HEK293T (cell line): ENCODE measurements at regions not wholly inside any gene's neighbourhood (a gene's known extent, or its start where the extent isn't known, plus 50 kb on each side); places are given as distances from the start of the nearest gene placed in this dataset.

Experiments used
- CTCF ChIA-PET: fragments of 350-600 bp; formaldehyde crosslinking; extraction: SDS; loops from one replicate; lab custom pipeline; 2021; ENCODE audit warnings: antibody characterized with exemption, inconsistent platforms; lab: Yijun Ruan, JAX
- POLR2A ChIA-PET: fragments of 350-600 bp; formaldehyde crosslinking; extraction: SDS; loops from one replicate; lab custom pipeline; 2020; ENCODE audit warnings: antibody characterized with exemption, inconsistent platforms; lab: Yijun Ruan, JAX
- DNase-seq: peaks from one replicate; pipeline ENCODE4 v3.0.0; 2012; ENCODE audit warnings: mixed read lengths; ENCODE audit errors: extremely low spot score
- ARNT ChIP-seq: fragments of 450-650 bp; IDR thresholded peaks from 2 replicates; pipeline ENCODE4 v1.6.1; 2017; ENCODE audit warnings: mild to moderate bottlenecking
- BHLHE40 ChIP-seq: fragments of 450-650 bp; IDR thresholded peaks from 2 replicates; pipeline ENCODE4 v1.6.1; 2016; ENCODE audit warnings: mild to moderate bottlenecking, moderate library complexity, borderline replicate concordance
- CTBP1 ChIP-seq: fragments of 450-650 bp; IDR thresholded peaks from 2 replicates; pipeline ENCODE4 v1.6.1; 2016; ENCODE audit warnings: borderline replicate concordance
- ELF4 ChIP-seq: fragments of 450-650 bp; IDR thresholded peaks from 2 replicates; pipeline ENCODE4 v1.6.1; 2017; ENCODE audit warnings: antibody characterized with exemption
- FOXA1 ChIP-seq: fragments of 450-650 bp; IDR thresholded peaks from 2 replicates; pipeline ENCODE4 v1.6.1; 2016; ENCODE audit warnings: mild to moderate bottlenecking
- FOXK2 ChIP-seq: fragments of 450-650 bp; IDR thresholded peaks from 2 replicates; pipeline ENCODE4 v1.6.1; 2016; ENCODE audit warnings: mild to moderate bottlenecking
- FOXM1 ChIP-seq: fragments of 450-650 bp; IDR thresholded peaks from 2 replicates; pipeline ENCODE4 v1.6.1; 2017; ENCODE audit warnings: mild to moderate bottlenecking, borderline replicate concordance
- HDGF ChIP-seq: fragments of 450-650 bp; IDR thresholded peaks from 2 replicates; pipeline ENCODE4 v1.6.1; 2017; ENCODE audit warnings: antibody characterized with exemption, borderline replicate concordance
- L3MBTL2 ChIP-seq: fragments of 450-650 bp; conservative IDR thresholded peaks from 2 replicates; pipeline ENCODE4 v1.6.1; 2016; ENCODE audit warnings: mild to moderate bottlenecking
- LEF1 ChIP-seq: fragments of 450-650 bp; IDR thresholded peaks from 2 replicates; pipeline ENCODE4 v1.6.1; 2017; ENCODE audit warnings: mild to moderate bottlenecking, borderline replicate concordance
- NFRKB ChIP-seq: fragments of 450-650 bp; IDR thresholded peaks from 2 replicates; pipeline ENCODE4 v1.6.1; 2016; ENCODE audit warnings: mild to moderate bottlenecking, moderate library complexity
- SP1 ChIP-seq: fragments of 450-650 bp; IDR thresholded peaks from 2 replicates; pipeline ENCODE4 v1.6.1; 2017
- SUZ12 ChIP-seq: fragments of 450-650 bp; IDR thresholded peaks from 2 replicates; pipeline ENCODE4 v1.6.1; 2016; ENCODE audit warnings: mild to moderate bottlenecking
- TARDBP ChIP-seq: fragments of 450-650 bp; IDR thresholded peaks from 2 replicates; pipeline ENCODE4 v1.6.1; 2016
- ZNF384 ChIP-seq: fragments of 450-650 bp; IDR thresholded peaks from 2 replicates; pipeline ENCODE4 v1.6.1; 2016
- TF ChIP-seq, protein P1 (sequence below): fragments of 450-650 bp; IDR thresholded peaks from 2 replicates; pipeline ENCODE4 v1.6.1; 2016

DNA sequence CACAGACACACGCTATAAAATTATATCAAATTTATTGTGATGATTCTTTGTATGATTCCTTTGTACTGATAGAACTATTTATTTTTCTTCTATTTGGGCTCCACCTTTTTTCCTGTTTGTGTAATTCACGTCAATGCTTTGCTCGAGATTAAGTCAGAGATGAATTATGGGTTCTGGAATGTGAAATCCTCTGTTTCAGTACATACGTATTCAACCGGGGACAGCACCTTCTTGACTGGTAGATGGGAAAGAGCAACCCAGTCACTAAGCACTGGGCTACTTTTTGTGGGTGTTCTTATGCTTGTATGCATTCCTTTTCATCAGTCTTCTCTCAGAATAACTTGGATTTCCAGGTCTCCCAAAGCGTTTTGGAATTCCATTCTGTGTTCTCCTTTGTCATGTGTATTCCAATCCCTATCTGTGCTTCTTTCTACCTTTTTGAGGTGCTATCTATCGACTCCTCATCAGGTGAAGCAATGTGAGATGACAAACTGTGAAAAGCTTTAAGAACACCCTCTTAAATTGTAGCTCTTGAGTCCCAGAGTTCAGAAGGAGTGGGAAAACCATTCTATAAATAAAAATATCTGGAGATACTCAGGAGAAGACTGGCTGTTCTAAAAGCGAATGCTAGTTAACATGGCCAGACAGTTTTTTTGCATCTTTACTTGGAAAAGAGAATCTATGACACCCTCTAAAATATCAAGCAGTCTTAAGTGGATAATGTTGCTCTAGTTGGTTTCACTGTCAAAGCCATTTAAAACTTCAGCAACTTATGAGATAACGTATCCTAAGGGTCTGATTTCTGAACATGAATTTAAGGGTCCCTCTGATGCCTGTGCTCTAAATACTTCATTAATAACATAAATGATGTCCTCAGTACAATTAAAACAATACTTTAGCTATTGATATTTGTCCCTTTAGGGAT, 197.7 kb upstream of the PREP start:
- ChIA-PET POLR2A (no interaction called here), CTCF (no interaction called here)
- DNase-seq: no peak
- TF ChIP-seq L3MBTL2: no peak
- no peak for TF ChIP-seq ARNT
- TF ChIP-seq, protein P1, sequence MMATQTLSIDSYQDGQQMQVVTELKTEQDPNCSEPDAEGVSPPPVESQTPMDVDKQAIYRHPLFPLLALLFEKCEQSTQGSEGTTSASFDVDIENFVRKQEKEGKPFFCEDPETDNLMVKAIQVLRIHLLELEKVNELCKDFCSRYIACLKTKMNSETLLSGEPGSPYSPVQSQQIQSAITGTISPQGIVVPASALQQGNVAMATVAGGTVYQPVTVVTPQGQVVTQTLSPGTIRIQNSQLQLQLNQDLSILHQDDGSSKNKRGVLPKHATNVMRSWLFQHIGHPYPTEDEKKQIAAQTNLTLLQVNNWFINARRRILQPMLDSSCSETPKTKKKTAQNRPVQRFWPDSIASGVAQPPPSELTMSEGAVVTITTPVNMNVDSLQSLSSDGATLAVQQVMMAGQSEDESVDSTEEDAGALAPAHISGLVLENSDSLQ: no peak
- no peak for TF ChIP-seq FOXA1
- no peak for TF ChIP-seq TARDBP
- TF ChIP-seq ZNF384: no peak
- TF ChIP-seq SP1: no peak
- TF ChIP-seq HDGF: no peak
- no peak for TF ChIP-seq FOXM1
- no peak for TF ChIP-seq NFRKB
- no peak for TF ChIP-seq CTBP1
- TF ChIP-seq SUZ12: no peak
- no peak for TF ChIP-seq ELF4
- TF ChIP-seq BHLHE40: no peak
- no peak for TF ChIP-seq LEF1
- no peak for TF ChIP-seq FOXK2

DNA sequence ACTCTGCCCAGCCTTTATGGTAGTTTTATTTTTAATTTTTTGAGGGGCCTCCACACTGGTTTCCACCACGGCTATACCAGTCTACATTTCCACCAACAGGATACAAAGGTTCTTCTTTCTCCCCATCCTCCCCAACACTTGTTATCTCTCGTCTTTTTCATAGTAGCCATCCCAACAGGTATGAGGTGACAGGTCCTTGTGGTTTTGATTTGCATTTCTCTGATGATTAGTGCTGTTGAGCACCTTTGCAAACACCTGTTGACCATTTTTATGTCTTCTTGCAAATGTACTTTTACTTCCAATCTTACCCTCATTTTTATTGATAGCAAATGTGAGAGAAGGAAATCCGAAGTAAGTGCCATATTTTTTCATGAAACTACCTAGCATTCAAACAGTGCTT, 195.4 kb upstream of the PREP start:
- ChIA-PET CTCF (no interaction called here), POLR2A (no interaction called here)
- DNase-seq: no peak
- TF ChIP-seq LEF1: no peak
- no peak for TF ChIP-seq FOXK2
- no peak for TF ChIP-seq TARDBP
- no peak for TF ChIP-seq NFRKB
- TF ChIP-seq ARNT: no peak
- no peak for TF ChIP-seq ZNF384
- TF ChIP-seq SUZ12: no peak
- TF ChIP-seq SP1: no peak
- no peak for TF ChIP-seq BHLHE40
- TF ChIP-seq ELF4: no peak
- TF ChIP-seq L3MBTL2: no peak
- TF ChIP-seq FOXM1: no peak
- TF ChIP-seq, protein P1: no peak
- no peak for TF ChIP-seq FOXA1
- no peak for TF ChIP-seq HDGF
- no peak for TF ChIP-seq CTBP1

DNA sequence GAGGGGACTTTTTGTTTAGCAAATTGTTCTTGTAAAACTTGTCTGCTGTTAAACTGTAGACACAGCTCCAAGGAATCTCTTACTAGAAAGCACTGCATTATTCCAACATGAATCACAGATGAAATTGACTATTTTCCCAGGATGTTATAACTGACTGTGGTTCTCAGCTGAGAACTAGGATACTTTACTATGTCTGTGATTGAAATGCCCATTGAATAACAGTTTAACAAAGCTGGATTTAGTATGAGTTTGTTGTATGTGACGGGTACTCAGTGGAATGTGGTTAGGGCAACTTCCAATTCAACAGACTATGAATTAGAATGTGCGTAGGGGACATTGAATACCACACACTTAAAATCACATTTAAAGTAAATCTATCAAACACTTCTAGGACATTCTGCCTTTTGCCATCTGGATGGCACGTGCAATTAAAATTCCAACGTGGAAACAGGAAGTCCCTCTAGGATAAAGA, 193.4 kb upstream of the PREP start:
- TF ChIP-seq NFRKB: no peak
- TF ChIP-seq ZNF384: no peak
- TF ChIP-seq SP1: no peak
- no peak for TF ChIP-seq CTBP1
- TF ChIP-seq LEF1: no peak
- no peak for TF ChIP-seq SUZ12
- no peak for TF ChIP-seq FOXK2
- no peak for TF ChIP-seq ELF4
- no peak for TF ChIP-seq TARDBP
- TF ChIP-seq FOXM1: no peak
- no peak for TF ChIP-seq L3MBTL2
- TF ChIP-seq FOXA1: no peak
- no peak for TF ChIP-seq ARNT
- no peak for TF ChIP-seq BHLHE40
- no peak for TF ChIP-seq HDGF
- TF ChIP-seq, protein P1: no peak
- ChIA-PET POLR2A (no interaction called here), CTCF (interaction anchor here (0.5 kb wide), 1 partner anchor 388 kb away, joined by 3 read pairs; no protein-coding TSS in a partner anchor)
- DNase-seq: no peak

DNA sequence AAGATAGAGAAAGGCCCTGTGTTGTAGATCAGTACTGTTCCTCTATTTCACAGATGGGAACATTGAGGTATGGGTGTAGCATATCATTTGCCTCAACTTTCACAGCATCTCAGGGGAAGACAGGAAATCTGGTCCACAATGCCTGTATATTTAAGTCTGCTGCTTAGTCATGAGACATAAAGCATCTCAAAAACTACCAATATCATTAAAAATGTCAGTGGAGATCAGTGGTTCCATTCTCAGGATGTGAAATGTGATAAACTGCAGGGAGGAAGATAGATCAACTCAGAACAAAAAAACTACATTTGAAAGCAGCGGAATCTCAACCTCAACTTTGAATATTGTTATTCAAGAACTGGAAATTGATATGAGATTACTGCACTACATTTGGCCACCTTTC, 192.9 kb upstream of the PREP start:
- no peak for TF ChIP-seq FOXK2
- no peak for TF ChIP-seq SUZ12
- no peak for TF ChIP-seq BHLHE40
- no peak for TF ChIP-seq ZNF384
- TF ChIP-seq NFRKB: no peak
- no peak for TF ChIP-seq CTBP1
- TF ChIP-seq FOXM1: no peak
- no peak for TF ChIP-seq ELF4
- no peak for TF ChIP-seq TARDBP
- no peak for TF ChIP-seq ARNT
- no peak for TF ChIP-seq L3MBTL2
- TF ChIP-seq FOXA1: no peak
- TF ChIP-seq, protein P1: no peak
- TF ChIP-seq HDGF: no peak
- no peak for TF ChIP-seq SP1
- TF ChIP-seq LEF1: no peak
- CTCF ChIA-PET: no interaction called here
- POLR2A ChIA-PET: no interaction called here
- no peak for DNase-seq

DNA sequence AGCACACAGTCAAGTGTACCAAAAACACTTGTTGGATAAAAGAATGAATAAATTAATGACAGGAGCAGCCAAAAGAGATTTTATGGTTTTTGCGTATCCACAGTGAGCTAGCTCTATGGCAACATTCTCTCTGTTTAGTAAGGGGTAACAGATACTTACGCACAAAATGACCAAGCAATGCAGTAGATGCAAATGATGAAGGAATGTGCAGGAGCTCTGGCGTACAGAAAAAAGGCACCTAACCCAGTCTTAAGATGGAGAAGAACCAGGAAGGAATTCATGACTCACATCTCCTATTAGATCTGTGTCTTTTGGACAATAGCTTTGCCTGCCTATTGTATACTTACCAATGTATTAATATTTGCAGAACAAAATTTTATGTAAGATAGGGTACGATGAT, 191.9 kb upstream of the PREP start:
- TF ChIP-seq HDGF (no peak), SP1 (no peak), FOXA1 (no peak), FOXK2 (no peak)
- ChIA-PET CTCF (no interaction called here), POLR2A (no interaction called here)
- no peak for DNase-seq
